ENCODE measurements at regions not wholly inside any gene's neighbourhood (a gene's known extent, or its start where the extent isn't known, plus 50 kb on each side); places are given as distances from the start of the nearest gene placed in this dataset.
"Not testable (repeated sequence)": the region's sequence is repeated elsewhere in the genome, so short reads cannot be mapped to it uniquely, and the experiment has no call there.

DNA sequence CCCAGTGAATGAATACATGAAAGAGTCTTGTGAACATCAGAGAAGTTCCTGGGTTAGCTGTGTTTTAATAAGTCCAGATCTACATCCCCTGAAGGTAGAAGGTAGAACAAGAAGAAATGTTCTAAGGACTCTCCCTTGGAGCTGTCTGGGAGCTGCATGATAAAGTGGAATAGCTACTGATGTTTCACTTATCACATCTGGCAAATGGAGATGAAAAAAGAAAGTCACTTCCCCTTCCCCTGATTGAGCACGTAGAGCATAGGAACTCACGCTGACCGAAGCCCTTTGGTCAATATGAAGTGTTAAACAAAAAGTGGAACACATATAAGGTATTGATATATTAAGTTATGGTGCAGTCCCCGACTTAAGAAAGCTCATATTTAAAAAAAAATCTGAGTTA, 53.2 kb upstream of the PARP1 start:
- DNase-seq, result no peak
- Histone ChIP-seq H3K27ac (no peak overlapping the region), H3K9me3 (ENCODE audit: severe bottlenecking) (peaks cover 9% of the 10 kb centered on the region), H3K27me3 (ENCODE audit: insufficient read depth, low read depth, severe bottlenecking) (no peaks in the 10 kb centered on the region), H3K36me3 (no peaks in the 10 kb centered on the region), H3K4me3 (ENCODE audit: low read depth, low read length) (no peak overlapping the region)
- TF ChIP-seq, protein P1, sequence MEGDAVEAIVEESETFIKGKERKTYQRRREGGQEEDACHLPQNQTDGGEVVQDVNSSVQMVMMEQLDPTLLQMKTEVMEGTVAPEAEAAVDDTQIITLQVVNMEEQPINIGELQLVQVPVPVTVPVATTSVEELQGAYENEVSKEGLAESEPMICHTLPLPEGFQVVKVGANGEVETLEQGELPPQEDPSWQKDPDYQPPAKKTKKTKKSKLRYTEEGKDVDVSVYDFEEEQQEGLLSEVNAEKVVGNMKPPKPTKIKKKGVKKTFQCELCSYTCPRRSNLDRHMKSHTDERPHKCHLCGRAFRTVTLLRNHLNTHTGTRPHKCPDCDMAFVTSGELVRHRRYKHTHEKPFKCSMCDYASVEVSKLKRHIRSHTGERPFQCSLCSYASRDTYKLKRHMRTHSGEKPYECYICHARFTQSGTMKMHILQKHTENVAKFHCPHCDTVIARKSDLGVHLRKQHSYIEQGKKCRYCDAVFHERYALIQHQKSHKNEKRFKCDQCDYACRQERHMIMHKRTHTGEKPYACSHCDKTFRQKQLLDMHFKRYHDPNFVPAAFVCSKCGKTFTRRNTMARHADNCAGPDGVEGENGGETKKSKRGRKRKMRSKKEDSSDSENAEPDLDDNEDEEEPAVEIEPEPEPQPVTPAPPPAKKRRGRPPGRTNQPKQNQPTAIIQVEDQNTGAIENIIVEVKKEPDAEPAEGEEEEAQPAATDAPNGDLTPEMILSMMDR (IDR thresholded peaks at IDR 0.05; ENCODE audit: low read depth, low read length), result no peak

DNA sequence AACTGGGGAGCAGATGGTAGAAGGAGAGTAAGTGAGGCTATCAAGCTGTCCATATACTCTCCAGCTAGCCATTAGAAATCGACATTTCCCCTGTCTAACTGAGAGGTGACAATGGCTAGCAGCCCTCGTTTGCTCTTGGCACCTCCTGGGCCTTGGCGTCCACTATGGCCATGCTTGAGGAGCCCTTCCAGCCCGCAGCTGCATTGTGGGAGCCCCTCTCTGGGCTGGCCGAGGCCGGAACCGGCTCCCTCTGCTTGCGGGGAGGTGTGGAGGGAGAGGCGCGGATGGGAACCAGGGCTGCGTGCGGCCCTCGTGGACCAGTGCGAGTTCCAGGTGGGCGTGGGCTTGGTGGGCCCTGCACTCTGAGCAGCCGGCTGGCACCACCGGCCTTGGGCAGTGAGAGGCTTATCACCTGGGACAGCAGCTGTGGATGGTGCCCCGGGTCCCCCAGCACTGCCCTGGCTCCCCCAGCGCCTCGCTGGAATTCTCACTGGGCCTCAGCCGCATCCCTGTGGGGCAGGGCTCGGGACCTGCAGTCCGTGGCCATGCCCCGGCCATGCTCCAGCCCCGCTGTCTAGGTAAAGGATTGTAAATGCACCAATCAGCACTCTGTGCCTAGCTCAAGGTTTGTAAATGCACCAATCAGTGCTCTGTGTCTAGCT, 56.2 kb upstream of the PARP1 start:
- H3K27ac ChIP-seq, result no peak overlapping the region
- no peaks in the 10 kb centered on the region for H3K27me3 ChIP-seq (ENCODE audit: insufficient read depth, low read depth, severe bottlenecking)
- H3K9me3 ChIP-seq (ENCODE audit: severe bottlenecking), result peaks cover 9% of the 10 kb centered on the region
- no peaks in the 10 kb centered on the region for H3K36me3 ChIP-seq
- TF ChIP-seq, protein P1 (IDR thresholded peaks at IDR 0.05; ENCODE audit: low read depth, low read length), result no peak
- DNase-seq, result no peak
- no peak overlapping the region for H3K4me3 ChIP-seq (ENCODE audit: low read depth, low read length)

DNA sequence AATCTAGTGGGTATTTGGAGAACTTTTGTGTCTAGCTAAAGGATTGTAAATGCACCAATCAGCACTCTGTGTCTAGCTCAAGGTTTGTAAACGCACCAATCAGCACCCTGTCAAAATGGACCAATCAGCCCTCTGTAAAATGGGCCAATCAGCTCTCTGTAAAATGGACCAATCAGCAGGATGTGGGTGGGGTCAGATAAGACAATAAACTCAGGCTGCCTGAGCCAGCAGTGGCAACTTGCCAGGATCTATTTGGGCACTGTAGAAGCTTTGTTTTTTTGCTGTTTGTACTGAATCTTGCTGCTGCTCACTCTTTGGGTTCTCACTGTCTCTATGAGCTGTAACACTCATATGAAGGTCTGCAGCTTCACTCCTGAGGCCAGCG, 56.7 kb upstream of the PARP1 start:
- DNase-seq; H3K36me3 ChIP-seq; H3K9me3 ChIP-seq (ENCODE audit: severe bottlenecking); H3K4me3 ChIP-seq (ENCODE audit: low read depth, low read length); H3K27ac ChIP-seq; H3K27me3 ChIP-seq (ENCODE audit: insufficient read depth, low read depth, severe bottlenecking): not testable (repeated sequence)

DNA sequence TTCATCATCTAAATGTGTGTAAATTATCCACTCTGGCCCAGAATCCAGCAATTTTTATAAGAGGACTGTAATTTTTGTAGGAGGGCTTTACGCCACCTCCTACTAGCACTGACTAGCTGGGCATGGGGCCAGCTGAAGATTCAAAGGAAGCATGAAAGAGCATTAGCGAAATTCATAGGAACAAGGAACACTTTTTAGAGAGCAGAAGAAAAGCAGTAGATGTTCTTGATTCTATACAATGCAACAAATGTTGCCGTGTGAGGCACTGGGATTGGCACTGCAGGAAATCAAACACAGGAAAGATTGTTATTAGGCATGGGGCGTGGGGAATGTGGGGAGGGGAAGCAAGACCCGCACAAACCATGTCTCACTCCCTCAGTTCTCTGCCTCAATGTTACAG, 58.4 kb upstream of the PARP1 start:
- Histone ChIP-seq H3K27ac (no peak overlapping the region), H3K4me3 (ENCODE audit: low read depth, low read length) (no peak overlapping the region), H3K9me3 (ENCODE audit: severe bottlenecking) (peaks cover 9% of the 10 kb centered on the region), H3K36me3 (no peaks in the 10 kb centered on the region), H3K27me3 (ENCODE audit: insufficient read depth, low read depth, severe bottlenecking) (no peaks in the 10 kb centered on the region)
- TF ChIP-seq, protein P1 (IDR thresholded peaks at IDR 0.05; ENCODE audit: low read depth, low read length), result no peak
- no peak for DNase-seq

DNA sequence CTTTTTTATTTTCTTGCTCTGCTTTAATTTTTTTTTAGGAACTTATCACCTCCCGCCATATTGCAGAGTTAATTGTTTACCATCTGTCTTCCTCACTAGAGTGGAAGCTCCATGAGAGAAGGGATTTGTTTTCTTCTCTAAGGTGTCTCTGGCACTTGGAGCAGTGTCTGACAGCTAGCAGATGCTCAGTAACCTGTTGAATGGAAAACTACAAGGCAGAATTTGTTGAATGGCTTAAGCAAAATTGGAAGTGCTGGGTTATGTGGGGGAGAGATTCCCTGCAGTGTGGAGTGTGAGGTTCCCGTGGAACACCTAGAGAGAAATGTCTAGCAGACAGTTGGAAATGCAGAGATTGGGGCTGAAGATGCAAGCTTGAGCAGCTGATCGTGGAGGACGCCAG, 59.5 kb upstream of the PARP1 start:
- H3K9me3 ChIP-seq (ENCODE audit: severe bottlenecking), result peaks cover 5% of the 10 kb centered on the region
- no peak for DNase-seq
- TF ChIP-seq, protein P1 (IDR thresholded peaks at IDR 0.05; ENCODE audit: low read depth, low read length), result no peak
- no peaks in the 10 kb centered on the region for H3K27me3 ChIP-seq (ENCODE audit: insufficient read depth, low read depth, severe bottlenecking)
- no peak overlapping the region for H3K27ac ChIP-seq
- no peaks in the 10 kb centered on the region for H3K36me3 ChIP-seq
- no peak overlapping the region for H3K4me3 ChIP-seq (ENCODE audit: low read depth, low read length)

DNA sequence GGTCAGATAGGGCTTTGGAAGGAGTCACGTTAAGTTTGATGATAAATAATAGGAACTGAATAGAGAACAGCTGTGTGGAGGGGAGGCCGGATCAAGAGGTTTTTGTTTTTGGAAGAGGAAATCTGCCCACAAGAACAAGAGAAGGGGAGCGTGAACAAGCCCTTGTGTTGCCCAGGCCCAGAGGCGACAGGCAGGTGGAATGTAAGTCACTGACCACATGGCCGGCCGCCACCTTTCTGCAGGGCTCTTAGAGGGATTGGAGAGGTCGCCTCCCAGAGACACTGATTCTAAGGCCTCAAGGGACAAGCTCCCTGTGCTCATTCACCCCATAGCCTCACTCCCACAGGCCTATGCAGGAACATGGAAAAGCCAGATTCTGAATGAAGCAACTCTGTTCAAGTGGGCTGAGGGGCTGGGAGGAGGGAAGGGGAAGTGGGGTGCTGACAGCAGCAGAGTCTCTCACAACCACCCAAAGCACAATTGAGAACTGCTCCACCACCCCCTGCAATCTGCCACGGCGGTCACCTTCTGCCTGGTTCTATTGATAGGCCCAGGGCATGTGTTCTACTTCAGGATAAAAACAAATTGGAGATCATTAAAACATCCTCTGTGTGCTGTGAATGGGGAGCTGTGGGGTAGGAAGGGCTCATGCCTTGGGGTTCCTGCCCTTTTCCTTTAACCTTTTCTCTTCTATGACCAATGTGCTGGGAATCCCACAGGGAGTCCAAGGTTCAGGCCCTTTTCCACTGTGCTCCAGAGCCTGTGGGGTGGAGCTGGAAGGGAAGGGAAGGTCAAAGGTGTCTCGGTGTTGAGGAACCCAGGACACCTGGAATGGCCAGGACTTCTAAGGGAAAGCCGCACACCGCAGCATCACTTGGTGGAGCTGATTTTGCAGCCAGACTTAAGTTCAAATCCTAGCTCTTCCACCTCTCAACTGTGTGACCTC, 63.3 kb upstream of the PARP1 start:
- no peaks in the 10 kb centered on the region for H3K27me3 ChIP-seq (ENCODE audit: insufficient read depth, low read depth, severe bottlenecking)
- no peaks in the 10 kb centered on the region for H3K9me3 ChIP-seq (ENCODE audit: severe bottlenecking)
- no peaks in the 10 kb centered on the region for H3K36me3 ChIP-seq
- TF ChIP-seq, protein P1 (IDR thresholded peaks at IDR 0.05; ENCODE audit: low read depth, low read length), result no peak
- DNase-seq, result no peak
- H3K27ac ChIP-seq, result no peak overlapping the region
- H3K4me3 ChIP-seq (ENCODE audit: low read depth, low read length), result no peak overlapping the region

All from WERI-Rb-1 (cell line).